Keratinocyte (primary cell): ENCODE measurements at regions not wholly inside any gene's neighbourhood (a gene's known extent, or its start where the extent isn't known, plus 50 kb on each side); places are given as distances from the start of the nearest gene placed in this dataset.

Experiments used
- DNase-seq: peaks from one replicate; pipeline ENCODE4 v3.0.0-alpha.2; 2011; ENCODE audit warnings: low read depth, missing footprints, low spot score
- FAIRE-seq: peaks from 2 replicates; lab custom pipeline; 2011; peaks lifted over from hg19 to GRCh38; lab: Jason Lieb, UNC
- H2AFZ ChIP-seq: 2 replicates; pipeline ENCODE4 v1.6.0; 2012; ENCODE audit warnings: low read length, control low read depth, inconsistent platforms; ENCODE audit not compliant: control insufficient read depth
- H3K27ac ChIP-seq: 2 replicates; pipeline ENCODE4 v1.5.1; 2011; ENCODE audit warnings: low read length; ENCODE audit not compliant: control insufficient read depth, insufficient read depth
- H3K27me3 ChIP-seq: 3 replicates; pipeline ENCODE4 v1.6.0; 2011; ENCODE audit warnings: low read length; ENCODE audit not compliant: control insufficient read depth, insufficient read depth; ENCODE audit errors: extremely low read depth
- H3K36me3 ChIP-seq, 2 experiments: 2 replicates in 1 of 2; 3 replicates in 1 of 2; pipeline ENCODE4 v1.5.1; 2011; ENCODE audit warnings: low read length in 2 of 2, mild to moderate bottlenecking in 1 of 2; ENCODE audit not compliant: control insufficient read depth in 2 of 2, insufficient read depth in 2 of 2; ENCODE audit errors: extremely low read depth in 1 of 2
- H3K4me1 ChIP-seq: 3 replicates; pipeline ENCODE4 v1.5.1; 2011; ENCODE audit warnings: low read length; ENCODE audit not compliant: control insufficient read depth, insufficient read depth; ENCODE audit errors: extremely low read depth
- H3K4me2 ChIP-seq: 3 replicates; pipeline ENCODE4 v1.6.0; 2011; ENCODE audit warnings: low read depth, low read length; ENCODE audit not compliant: control insufficient read depth, insufficient read depth; ENCODE audit errors: extremely low read depth
- H3K4me3 ChIP-seq, 3 experiments: fragments of 200-600 bp in 1 of 3; sonication (generic) in 1 of 3; 2 replicates in 2 of 3; 3 replicates in 1 of 3; pipeline ENCODE4 v1.5.1; 2011 to 2016; ENCODE audit warnings: low read length in 3 of 3, mild to moderate bottlenecking in 3 of 3, control low read depth in 2 of 3, inconsistent platforms in 1 of 3, low read depth in 1 of 3, mixed read lengths in 1 of 3, mixed run types in 1 of 3, moderate library complexity in 1 of 3; ENCODE audit not compliant: control insufficient read depth in 2 of 3, insufficient read depth in 2 of 3; ENCODE audit errors: extremely low read depth in 1 of 3
- H3K79me2 ChIP-seq: 2 replicates; pipeline ENCODE4 v1.6.0; 2012; ENCODE audit warnings: low read length; ENCODE audit not compliant: control insufficient read depth, insufficient read depth
- H3K9ac ChIP-seq: 3 replicates; pipeline ENCODE4 v1.6.0; 2011; ENCODE audit warnings: low read length; ENCODE audit not compliant: control insufficient read depth, insufficient read depth; ENCODE audit errors: extremely low read depth
- H3K9me1 ChIP-seq: 3 replicates; pipeline ENCODE4 v1.6.0; 2011; ENCODE audit warnings: low read length; ENCODE audit not compliant: control insufficient read depth, insufficient read depth; ENCODE audit errors: extremely low read depth
- H3K9me3 ChIP-seq: 2 replicates; pipeline ENCODE4 v1.5.1; 2012; ENCODE audit warnings: low read depth, low read length; ENCODE audit not compliant: control insufficient read depth
- H4K20me1 ChIP-seq: 3 replicates; pipeline ENCODE4 v1.6.0; 2011; ENCODE audit warnings: low read length; ENCODE audit not compliant: control insufficient read depth, insufficient read depth; ENCODE audit errors: extremely low read depth
- CTCF ChIP-seq, 3 experiments: IDR thresholded peaks in 1 of 3; conservative IDR thresholded peaks in 1 of 3; optimal IDR thresholded peaks in 1 of 3; 2 replicates in 2 of 3; 3 replicates in 1 of 3; pipeline versions ENCODE3 to v1.5.1; 2011; ENCODE audit warnings: low read length in 3 of 3, mild to moderate bottlenecking in 3 of 3, moderate library complexity in 2 of 3, control low read depth in 1 of 3, inconsistent platforms in 1 of 3; ENCODE audit not compliant: insufficient read depth in 2 of 3; ENCODE audit errors: extremely low read depth in 1 of 3
- EZH2 ChIP-seq: IDR thresholded peaks from one replicate; pipeline ENCODE4 v1.6.1; 2012; ENCODE audit warnings: inconsistent platforms, mild to moderate bottlenecking, low read length, moderate library complexity
- dilution Hi-C: fragments of 300-500 bp; cut with MboI; formaldehyde crosslinking; loops from one replicate; pipeline ENCODE4 v1.7.0; 2020; ENCODE audit warnings: low sequenced_read_pairs; ENCODE audit not compliant: extremely low pct_ligation_motif_present

DNA sequence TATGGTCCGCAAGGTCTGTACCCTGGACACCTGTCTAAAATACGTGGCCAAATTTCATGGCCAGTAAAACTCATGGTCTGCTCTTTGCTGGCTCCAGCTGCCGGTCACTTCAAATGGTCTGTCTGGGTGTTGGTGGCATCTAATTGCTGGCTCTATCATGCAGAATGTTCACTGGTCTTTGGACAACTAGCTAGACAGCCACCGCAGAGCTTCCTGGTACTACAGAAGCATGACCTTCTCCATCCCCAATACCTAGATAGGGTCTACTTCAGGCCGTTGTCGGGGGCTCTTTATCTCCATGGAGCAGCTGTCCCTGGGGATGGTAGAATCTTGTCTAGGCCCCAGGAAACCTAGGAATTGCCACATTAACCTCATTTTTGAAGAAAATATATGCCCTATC, 88.4 kb upstream of the RMDN2 start:
- Histone ChIP-seq H4K20me1 (no peaks in the 10 kb centered on the region), H3K79me2 (no peaks in the 10 kb centered on the region), H3K9ac (no peak overlapping the region), H3K4me3 (no peak overlapping the region), H3K27me3 (no peaks in the 10 kb centered on the region), H2AFZ (no peak overlapping the region), H3K4me2 (no peak overlapping the region), H3K9me1 (no peaks in the 10 kb centered on the region), H3K4me1 (no peaks in the 10 kb centered on the region), H3K36me3 (no peaks in the 10 kb centered on the region), H3K27ac (no peak overlapping the region), H3K9me3 (no peaks in the 10 kb centered on the region)
- FAIRE-seq: no peak
- dilution Hi-C loops: no loop called here
- TF ChIP-seq CTCF (optimal IDR thresholded peaks at IDR 0.05 in 1 of 3, IDR thresholded peaks at IDR 0.05 in 1 of 3, conservative IDR thresholded peaks at IDR 0.05 in 1 of 3; ENCODE audit: extremely low read depth in 1 of 3, insufficient read depth in 2 of 3, low read length in 3 of 3) (no peak), EZH2 (no peak)
- DNase-seq: no peak

- H3K9me1 ChIP-seq: no peaks in the 10 kb centered on the region
- H3K79me2 ChIP-seq: no peaks in the 10 kb centered on the region
- no peak for TF ChIP-seq CTCF (optimal IDR thresholded peaks at IDR 0.05 in 1 of 3, IDR thresholded peaks at IDR 0.05 in 1 of 3, conservative IDR thresholded peaks at IDR 0.05 in 1 of 3; ENCODE audit: extremely low read depth in 1 of 3, insufficient read depth in 2 of 3, low read length in 3 of 3)
- dilution Hi-C loops: no loop called here
- H3K4me3 ChIP-seq: no peak overlapping the region
- peak; percentile 20 for FAIRE-seq
- H3K9ac ChIP-seq: no peak overlapping the region
- H3K27me3 ChIP-seq: no peaks in the 10 kb centered on the region
- H3K27ac ChIP-seq: no peak overlapping the region
- H2AFZ ChIP-seq: no peak overlapping the region
- H3K36me3 ChIP-seq: no peaks in the 10 kb centered on the region
- no peak for DNase-seq
- no peaks in the 10 kb centered on the region for H3K9me3 ChIP-seq
- no peak overlapping the region for H3K4me2 ChIP-seq
- no peaks in the 10 kb centered on the region for H3K4me1 ChIP-seq
- no peaks in the 10 kb centered on the region for H4K20me1 ChIP-seq
These were observed 87.3 kb upstream of the RMDN2 start for GRCh38 chr2:37837628-37838328.
